IgD-negative memory B cell (primary cell): ENCODE measurements at regions not wholly inside any gene's neighbourhood (a gene's known extent, or its start where the extent isn't known, plus 50 kb on each side); places are given as distances from the start of the nearest gene placed in this dataset.

Experiments used
- H3K27ac Mint-ChIP-seq, 3 donors: one replicate each; pipeline ENCODE4 v1.8.0; 2020 to 2022; ENCODE audit warnings: mild to moderate bottlenecking in 3 of 3, mixed read lengths in 3 of 3, moderate library complexity in 1 of 3
- H3K27me3 Mint-ChIP-seq: one replicate; pipeline ENCODE4 v1.8.0; 2021; ENCODE audit warnings: mixed read lengths
- H3K36me3 Mint-ChIP-seq: one replicate; pipeline ENCODE4 v1.8.0; 2020; ENCODE audit warnings: mild to moderate bottlenecking, mixed read lengths
- H3K4me1 Mint-ChIP-seq, 3 donors: one replicate each; pipeline ENCODE4 v1.8.0; 2020 to 2022; ENCODE audit warnings: mixed read lengths in 3 of 3, mild to moderate bottlenecking in 1 of 3
- H3K4me3 Mint-ChIP-seq, 4 donors: one replicate each; pipeline ENCODE4 v1.8.0; 2020 to 2022; ENCODE audit warnings: mild to moderate bottlenecking in 4 of 4, mixed read lengths in 4 of 4, moderate library complexity in 3 of 4
- H3K9me3 Mint-ChIP-seq, 3 donors: one replicate each; pipeline ENCODE4 v1.8.0; 2020 to 2021; ENCODE audit warnings: mixed read lengths in 3 of 3, mild to moderate bottlenecking in 1 of 3

DNA sequence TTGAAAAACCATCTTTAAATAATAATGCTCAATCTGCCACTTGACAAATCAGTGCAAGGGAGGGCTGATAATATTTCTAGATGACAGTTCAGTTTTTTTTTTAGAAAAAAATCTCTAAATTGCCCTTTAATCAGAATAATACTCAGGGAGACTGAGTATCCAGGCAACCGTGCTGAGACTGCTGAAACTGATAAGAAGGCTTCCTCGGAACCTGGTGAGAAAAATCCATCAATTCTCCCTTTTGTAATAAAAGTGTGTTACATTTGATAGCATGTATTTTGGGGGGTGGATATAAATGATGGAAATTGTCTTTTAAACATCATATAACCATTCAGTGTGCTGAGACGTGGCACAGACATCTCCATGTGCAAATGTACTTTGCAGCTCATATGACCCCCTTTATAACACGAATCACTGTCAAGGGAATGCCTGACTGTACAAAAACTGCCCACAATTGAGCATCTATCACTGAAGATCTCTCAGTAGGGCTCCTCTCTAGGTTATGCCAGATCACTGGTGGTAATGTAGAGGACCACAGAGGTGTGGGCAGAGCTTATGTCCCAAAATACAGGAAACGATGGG is 491.1 kb upstream of the ADARB2 start:
- Mint-ChIP-seq H3K9me3 (peaks cover 0 to 2% (median 0%) of the 10 kb centered on the region in 3 donors), H3K4me3 (no peak overlapping the region), H3K4me1 (no peaks in the 10 kb centered on the region), H3K36me3 (no peaks in the 10 kb centered on the region), H3K27me3 (no peaks in the 10 kb centered on the region), H3K27ac (no peak overlapping the region)

DNA sequence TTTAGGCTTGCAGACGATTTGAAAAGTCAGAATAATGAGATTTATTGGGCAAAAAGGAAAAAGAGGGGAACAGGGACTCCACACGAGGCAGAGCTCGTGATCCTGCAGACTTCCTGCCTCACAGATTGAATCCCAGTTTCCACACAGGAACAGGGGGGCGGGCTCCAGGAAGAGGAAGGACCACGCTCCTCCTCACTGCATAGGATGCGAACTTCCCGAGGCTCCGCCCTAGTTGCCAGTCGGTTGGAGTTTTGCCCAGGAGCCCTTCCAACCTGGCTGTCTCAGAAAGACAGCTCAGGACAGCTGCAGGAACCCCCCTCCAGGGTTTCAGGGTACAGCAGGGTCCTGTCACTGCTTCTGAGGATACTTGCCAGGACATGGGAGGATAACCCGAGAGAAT is 488.3 kb upstream of the ADARB2 start:
- H3K4me3 Mint-ChIP-seq, result no peak overlapping the region
- H3K36me3 Mint-ChIP-seq, result no peaks in the 10 kb centered on the region
- no peaks in the 10 kb centered on the region for H3K27me3 Mint-ChIP-seq
- H3K4me1 Mint-ChIP-seq, result no peaks in the 10 kb centered on the region
- H3K9me3 Mint-ChIP-seq, result no peaks in the 10 kb centered on the region
- H3K27ac Mint-ChIP-seq, result no peak overlapping the region

DNA sequence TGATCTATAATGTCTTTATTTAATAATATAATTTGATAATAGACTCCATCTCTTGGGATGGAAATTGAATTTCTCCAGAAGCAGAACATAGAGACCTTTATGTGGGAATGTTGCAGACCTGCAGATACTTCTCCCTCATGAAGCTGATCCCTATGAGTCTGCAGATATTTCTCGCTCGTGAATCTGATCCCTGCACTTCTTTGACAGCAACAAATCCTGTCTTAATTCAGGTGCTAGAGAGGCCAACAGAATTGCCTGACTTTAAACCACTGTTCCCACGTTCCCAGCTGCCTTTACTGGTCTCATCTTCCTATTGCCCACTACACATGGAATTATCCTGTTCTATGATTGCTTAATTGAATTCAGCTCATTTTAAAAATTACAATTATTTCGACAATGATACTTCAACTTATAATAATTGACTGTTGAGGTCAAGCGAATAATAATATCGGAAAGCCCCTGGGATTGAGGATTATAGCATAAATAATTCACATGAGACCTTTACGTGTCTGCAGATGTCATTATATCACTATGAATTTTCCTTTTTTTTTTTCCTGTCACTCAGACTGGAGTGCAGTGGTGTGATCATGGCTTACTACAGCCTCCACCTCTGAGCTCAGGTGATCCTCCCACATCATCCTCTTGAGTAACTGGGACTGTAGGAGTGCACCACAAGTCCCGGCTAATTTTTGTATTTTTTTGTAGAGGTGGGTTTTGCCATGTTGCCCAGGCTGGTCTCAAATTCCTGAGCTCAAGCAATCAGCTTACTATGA is 486.4 kb upstream of the ADARB2 start:
- Mint-ChIP-seq H3K4me1 (no peaks in the 10 kb centered on the region), H3K9me3 (no peaks in the 10 kb centered on the region), H3K4me3 (no peak overlapping the region)

DNA sequence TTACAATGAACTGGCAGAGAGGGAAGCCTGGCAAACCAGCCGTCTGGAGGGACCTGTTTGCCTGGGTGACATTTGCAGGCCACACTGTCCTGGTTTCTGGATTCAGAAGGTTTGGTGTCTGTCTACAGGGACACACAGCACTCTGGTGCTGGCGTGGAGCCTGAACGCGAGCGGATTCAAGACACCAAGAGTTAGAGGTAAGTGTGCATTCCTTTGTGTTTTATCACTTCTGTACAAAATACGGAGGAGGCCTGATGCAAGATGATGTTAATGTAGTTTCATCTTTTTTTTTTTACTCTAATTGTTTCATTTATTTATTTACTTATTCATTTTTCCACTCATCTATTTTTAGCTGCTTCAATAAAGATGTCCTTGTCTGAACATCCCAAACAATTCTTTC is 485.3 kb upstream of the ADARB2 start:
- H3K9me3 Mint-ChIP-seq, result no peaks in the 10 kb centered on the region
- no peaks in the 10 kb centered on the region for H3K4me1 Mint-ChIP-seq
- no peaks in the 10 kb centered on the region for H3K27me3 Mint-ChIP-seq
- no peak overlapping the region for H3K27ac Mint-ChIP-seq
- no peaks in the 10 kb centered on the region for H3K36me3 Mint-ChIP-seq
- H3K4me3 Mint-ChIP-seq, result no peak overlapping the region

More for the DNA sequence above, 486.4 kb upstream of the ADARB2 start:
- H3K27ac Mint-ChIP-seq, result no peak overlapping the region
- H3K36me3 Mint-ChIP-seq, result no peaks in the 10 kb centered on the region
- H3K27me3 Mint-ChIP-seq, result no peaks in the 10 kb centered on the region

DNA sequence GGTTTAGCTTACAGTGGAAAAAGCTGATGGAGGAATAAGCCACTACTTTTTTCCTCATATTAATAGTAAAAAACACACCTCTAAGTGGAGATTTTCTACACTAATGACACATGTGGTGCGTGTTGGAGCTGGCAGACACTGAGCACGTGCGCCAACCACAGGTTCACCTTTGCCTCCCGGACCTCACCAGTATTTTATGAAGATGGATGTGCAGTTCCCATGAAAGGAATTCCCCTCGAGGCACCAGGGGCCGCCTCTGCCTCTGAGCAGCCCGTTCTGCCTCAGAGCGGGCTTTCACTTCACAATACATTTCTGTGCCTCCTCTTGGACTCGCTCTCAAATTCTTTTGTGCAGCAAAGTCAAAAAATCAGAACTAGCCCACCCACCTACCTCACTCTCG is 477.5 kb upstream of the ADARB2 start:
- peaks cover 3% of the 10 kb centered on the region for H3K27me3 Mint-ChIP-seq
- no peak overlapping the region for H3K4me3 Mint-ChIP-seq
- H3K4me1 Mint-ChIP-seq, result no peaks in the 10 kb centered on the region

DNA sequence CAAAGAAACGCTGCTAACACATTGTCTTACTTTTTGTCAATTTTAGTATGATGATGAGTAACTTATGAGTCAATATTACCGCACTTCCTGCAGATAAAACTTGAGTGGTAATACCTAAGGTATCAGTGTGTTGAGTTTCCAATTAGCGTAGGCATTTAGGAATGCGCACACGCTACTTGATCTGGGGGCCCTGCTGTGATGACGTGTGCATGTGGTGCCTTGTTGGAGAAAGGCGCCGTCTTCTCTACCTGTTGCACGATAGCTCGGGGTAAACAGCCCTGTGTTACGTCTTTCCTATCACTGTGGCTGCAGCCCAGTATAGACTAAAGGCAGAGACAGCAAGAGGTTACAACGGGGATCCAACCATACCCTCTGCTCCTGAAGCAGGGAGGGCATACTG is 476.8 kb upstream of the ADARB2 start:
- Mint-ChIP-seq H3K4me1 (no peaks in the 10 kb centered on the region), H3K27ac (no peak overlapping the region), H3K4me3 (no peak overlapping the region), H3K36me3 (no peaks in the 10 kb centered on the region), H3K27me3 (peaks cover 3% of the 10 kb centered on the region), H3K9me3 (peaks cover 0 to 2% (median 0%) of the 10 kb centered on the region in 3 donors)

More for the DNA sequence above, 477.5 kb upstream of the ADARB2 start:
- Mint-ChIP-seq H3K9me3 (peaks cover 0 to 2% (median 0%) of the 10 kb centered on the region in 3 donors), H3K36me3 (no peaks in the 10 kb centered on the region), H3K27ac (no peak overlapping the region)

DNA sequence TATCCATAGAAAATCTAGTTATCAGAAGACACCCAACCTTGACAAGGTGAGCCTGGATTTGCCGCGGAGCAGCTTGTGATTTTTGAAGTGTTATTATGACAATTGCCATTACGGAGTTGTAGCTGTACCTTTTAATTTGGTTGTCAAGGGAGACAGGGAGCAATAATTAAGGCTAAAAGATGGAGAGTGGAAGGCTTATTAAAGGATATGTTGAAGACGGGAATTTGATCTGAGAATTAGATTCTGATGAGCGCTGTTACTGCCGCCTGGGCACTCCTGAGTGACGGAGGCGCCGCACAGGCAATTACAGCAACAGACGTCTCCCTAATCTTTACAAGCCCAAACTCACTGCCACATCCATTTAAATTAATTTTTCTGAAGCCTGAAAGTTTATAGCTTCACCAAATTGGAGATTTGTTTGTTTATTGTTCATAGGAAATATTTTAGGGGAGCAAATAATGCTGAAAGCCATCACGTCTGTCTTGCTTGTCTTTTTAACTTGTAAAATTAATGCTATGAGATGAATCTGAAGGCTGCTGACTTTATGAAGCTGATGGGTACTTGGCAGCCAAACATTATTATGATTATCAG is 475.0 kb upstream of the ADARB2 start:
- no peaks in the 10 kb centered on the region for H3K4me1 Mint-ChIP-seq
- peaks cover 0 to 2% (median 0%) of the 10 kb centered on the region in 3 donors for H3K9me3 Mint-ChIP-seq
- peaks cover 3% of the 10 kb centered on the region for H3K27me3 Mint-ChIP-seq
- no peak overlapping the region for H3K4me3 Mint-ChIP-seq
- H3K36me3 Mint-ChIP-seq, result no peaks in the 10 kb centered on the region
- H3K27ac Mint-ChIP-seq, result no peak overlapping the region

DNA sequence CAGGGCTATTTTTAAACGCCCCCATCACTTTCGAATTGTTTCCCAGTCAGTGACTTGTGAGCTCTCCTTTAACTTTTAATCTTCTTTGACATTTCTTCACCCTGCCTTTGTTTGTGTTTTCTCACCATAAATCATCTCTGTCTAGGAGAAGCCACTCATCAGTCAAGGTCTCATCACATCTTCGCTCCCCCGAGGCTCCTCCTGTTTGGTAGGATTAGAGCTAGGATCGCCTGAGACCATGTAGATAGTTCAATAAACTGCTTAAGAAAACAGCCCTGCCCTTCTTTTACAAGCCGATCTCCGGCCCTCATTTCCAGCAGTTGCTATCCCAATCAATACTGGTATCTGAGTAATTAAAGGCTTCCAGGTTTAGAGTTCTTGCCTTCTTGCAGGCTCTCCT is 472.8 kb upstream of the ADARB2 start:
- peaks cover 0 to 2% (median 0%) of the 10 kb centered on the region in 3 donors for H3K9me3 Mint-ChIP-seq
- no peak overlapping the region for H3K27ac Mint-ChIP-seq
- no peaks in the 10 kb centered on the region for H3K36me3 Mint-ChIP-seq
- H3K4me1 Mint-ChIP-seq, result no peaks in the 10 kb centered on the region
- no peak overlapping the region for H3K4me3 Mint-ChIP-seq
- peaks cover 3% of the 10 kb centered on the region for H3K27me3 Mint-ChIP-seq

DNA sequence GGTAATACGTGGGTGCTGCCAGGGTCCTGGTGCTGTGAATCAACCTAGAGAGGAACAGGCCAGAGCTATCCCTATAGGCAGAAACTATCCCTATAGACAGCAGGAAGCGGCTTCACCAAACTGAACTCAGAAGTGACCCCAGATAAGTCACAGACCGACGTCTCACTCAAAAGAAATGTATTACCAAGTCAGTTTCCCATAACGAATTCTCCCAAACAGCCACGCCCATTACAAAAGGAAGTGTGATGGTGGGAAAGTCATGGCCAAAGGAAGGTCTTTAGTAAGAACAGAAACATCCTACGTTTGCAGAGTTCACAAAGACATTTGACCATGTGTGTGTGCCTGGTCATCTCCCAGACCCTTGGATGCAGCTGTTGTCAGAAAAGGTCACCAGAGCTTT is 470.8 kb upstream of the ADARB2 start:
- Mint-ChIP-seq H3K4me1 (no peaks in the 10 kb centered on the region), H3K27me3 (no peaks in the 10 kb centered on the region), H3K36me3 (no peaks in the 10 kb centered on the region), H3K27ac (no peak overlapping the region), H3K9me3 (peaks cover 0 to 2% (median 0%) of the 10 kb centered on the region in 3 donors), H3K4me3 (no peak overlapping the region)

DNA sequence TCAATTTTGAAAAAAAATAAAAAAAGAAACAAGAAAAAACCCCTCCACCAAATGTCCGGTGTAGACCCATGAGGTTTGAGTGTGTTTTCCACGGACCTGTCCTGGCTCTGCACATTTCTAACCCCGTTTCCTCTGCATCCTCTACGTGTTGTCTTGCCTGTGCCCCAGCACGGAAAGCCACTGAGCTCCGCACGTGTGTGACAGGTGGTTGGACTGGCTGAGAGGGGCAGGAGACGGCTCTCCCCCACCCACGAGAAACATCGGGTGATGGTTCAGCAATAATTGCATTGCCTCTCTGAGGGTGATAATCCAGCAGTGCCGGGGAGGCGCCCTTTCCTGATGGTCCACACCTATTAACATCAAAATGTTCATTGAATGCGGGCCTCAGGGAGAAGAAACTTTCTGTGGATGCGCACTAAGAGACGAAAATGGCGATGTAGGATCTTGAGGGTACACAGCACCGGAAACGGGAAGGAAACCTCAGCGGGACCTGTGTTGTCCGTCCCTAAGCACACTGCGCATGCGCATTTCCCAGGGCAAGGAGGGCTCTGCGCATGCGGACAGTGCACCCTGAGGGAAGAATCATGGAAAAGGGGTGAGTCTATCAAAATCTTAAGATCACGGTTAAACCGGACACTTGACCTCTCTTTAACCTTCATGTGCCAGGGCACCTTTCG is 470.1 kb upstream of the ADARB2 start:
- H3K27me3 Mint-ChIP-seq, result no peaks in the 10 kb centered on the region
- H3K9me3 Mint-ChIP-seq, result peaks cover 0 to 2% (median 0%) of the 10 kb centered on the region in 3 donors
- H3K4me1 Mint-ChIP-seq, result no peaks in the 10 kb centered on the region
- H3K4me3 Mint-ChIP-seq, result no peak overlapping the region
- H3K36me3 Mint-ChIP-seq, result no peaks in the 10 kb centered on the region
- H3K27ac Mint-ChIP-seq, result no peak overlapping the region

DNA sequence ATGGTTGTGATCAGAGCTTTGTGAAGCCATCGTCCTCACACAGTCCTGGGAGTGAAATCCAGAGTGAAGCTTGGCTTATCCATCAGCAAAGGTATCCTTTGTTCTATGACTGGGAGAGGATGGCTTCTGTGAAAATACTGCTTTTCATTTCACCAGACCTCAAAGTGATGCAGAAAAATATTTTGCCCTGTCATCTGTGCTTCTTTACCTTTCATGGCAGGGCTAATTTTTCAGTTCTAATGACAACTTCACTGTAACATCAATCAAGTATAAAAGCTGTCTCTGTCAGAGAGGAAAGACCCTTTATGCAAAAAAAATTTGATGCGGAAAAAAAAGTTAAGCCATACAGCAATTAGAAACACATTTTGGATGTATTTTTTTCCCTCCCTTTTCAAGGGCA is 468.1 kb upstream of the ADARB2 start:
- H3K27ac Mint-ChIP-seq, result no peak overlapping the region
- no peaks in the 10 kb centered on the region for H3K36me3 Mint-ChIP-seq
- no peaks in the 10 kb centered on the region for H3K27me3 Mint-ChIP-seq
- no peaks in the 10 kb centered on the region for H3K4me1 Mint-ChIP-seq
- no peak overlapping the region for H3K4me3 Mint-ChIP-seq
- no peaks in the 10 kb centered on the region for H3K9me3 Mint-ChIP-seq

DNA sequence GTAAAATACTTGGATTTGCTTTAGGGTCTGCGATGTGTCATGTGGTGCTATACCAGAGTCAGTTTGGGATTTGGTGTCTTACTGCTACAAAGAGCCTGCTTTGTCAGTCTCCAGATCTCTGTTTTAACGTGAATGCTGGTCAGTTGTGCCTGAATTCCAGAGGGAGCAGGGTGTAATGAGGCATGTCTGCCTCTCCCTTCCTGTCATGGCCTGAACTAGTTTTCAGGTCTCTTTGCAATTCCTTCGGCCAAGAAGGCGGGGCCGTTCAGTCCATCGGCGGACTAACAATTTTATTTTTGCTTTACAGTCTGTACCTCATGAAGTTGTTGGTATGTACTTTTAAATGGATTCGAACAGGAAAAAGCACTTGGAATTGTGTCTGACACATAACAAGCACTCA is 465.1 kb upstream of the ADARB2 start:
- Mint-ChIP-seq H3K27me3 (no peaks in the 10 kb centered on the region), H3K9me3 (peaks cover 0 to 8% (median 1%) of the 10 kb centered on the region in 3 donors), H3K27ac (peak overlapping the region in 1 of 3 donors; percentile 67), H3K4me3 (no peak overlapping the region), H3K4me1 (no peaks in the 10 kb centered on the region), H3K36me3 (no peaks in the 10 kb centered on the region)

DNA sequence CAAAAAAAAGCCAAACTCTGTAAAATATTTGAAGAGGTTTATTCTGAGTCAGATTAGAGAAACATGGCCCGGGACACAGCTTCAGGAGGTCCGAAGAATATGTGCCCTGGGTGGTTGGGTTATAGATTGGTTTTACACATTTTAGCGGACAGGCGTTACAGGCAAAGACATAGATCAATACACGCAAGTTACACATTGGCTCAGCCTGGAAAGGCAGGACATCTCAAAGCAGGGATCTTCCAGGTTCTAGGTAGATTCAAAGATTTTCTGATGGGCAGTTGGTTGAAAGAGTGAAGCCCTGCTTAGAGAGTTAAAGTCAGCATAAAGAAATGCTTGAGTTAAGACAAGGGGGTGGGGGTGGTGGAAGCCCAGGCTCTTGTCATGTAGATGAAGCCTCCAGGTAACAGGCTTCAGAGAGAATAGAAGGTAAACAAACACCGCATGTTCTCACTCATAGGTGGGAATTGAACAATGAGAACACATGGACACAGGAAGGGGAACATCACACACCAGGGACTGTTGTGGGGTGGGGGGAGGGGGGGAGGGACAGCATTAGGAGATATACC is 464.3 kb upstream of the ADARB2 start:
- Mint-ChIP-seq H3K36me3 (no peaks in the 10 kb centered on the region), H3K4me1 (no peaks in the 10 kb centered on the region), H3K27me3 (no peaks in the 10 kb centered on the region), H3K4me3 (no peak overlapping the region), H3K9me3 (peaks cover 1 to 14% (median 4%) of the 10 kb centered on the region in 3 donors), H3K27ac (no peak overlapping the region)

DNA sequence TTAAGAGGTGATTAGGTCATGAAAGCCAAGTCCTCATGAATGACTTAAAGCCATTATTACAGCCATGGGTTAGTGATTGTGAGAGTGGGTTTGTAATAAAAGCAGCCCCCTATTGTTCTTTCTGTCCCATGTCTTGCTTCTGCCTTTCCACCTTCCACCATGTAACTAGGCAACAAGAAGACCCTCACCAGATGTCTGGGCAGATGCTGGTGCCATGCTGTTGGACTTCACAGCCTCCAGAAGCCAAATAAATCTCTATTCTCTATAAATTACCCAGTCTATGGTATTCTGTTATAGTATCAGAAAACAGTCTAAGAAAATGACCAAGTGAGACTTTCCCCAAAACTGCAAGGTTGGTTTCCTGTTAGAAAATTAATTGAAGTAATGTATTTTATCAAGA is 460.3 kb upstream of the ADARB2 start:
- peaks cover 4% of the 10 kb centered on the region for H3K27me3 Mint-ChIP-seq
- no peak overlapping the region for H3K4me3 Mint-ChIP-seq
- H3K9me3 Mint-ChIP-seq, result peaks cover 1 to 21% (median 5%) of the 10 kb centered on the region in 3 donors

DNA sequence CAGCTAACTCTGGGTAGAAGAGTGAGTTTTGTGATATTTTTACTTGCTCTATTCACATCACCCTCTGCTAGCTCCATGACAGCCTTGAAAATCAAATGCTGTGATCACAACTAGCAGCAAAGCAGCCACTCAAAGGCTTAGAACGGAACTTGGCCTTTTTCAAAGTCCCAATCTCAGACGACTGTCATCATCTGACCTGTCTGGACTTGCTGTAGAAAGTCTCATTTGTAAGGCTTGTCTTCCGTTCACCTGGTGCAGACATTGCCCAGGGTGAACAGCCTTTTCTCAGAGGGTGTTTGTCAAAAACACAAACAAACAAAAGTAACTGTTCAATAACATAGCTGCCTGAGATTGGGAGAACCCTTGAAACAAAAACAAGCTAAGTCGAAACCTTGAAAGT is 458.9 kb upstream of the ADARB2 start:
- Mint-ChIP-seq H3K4me3 (peak overlapping the region in 1 of 4 donors; percentile 54), H3K36me3 (no peaks in the 10 kb centered on the region), H3K4me1 (no peaks in the 10 kb centered on the region), H3K27ac (no peak overlapping the region), H3K9me3 (peaks cover 1 to 21% (median 5%) of the 10 kb centered on the region in 3 donors), H3K27me3 (peaks cover 4% of the 10 kb centered on the region)

More for the DNA sequence above, 460.3 kb upstream of the ADARB2 start:
- no peak overlapping the region for H3K27ac Mint-ChIP-seq
- no peaks in the 10 kb centered on the region for H3K36me3 Mint-ChIP-seq
- no peaks in the 10 kb centered on the region for H3K4me1 Mint-ChIP-seq
